DND-41 (cell line): ENCODE measurements at regions not wholly inside any gene's neighbourhood (a gene's known extent, or its start where the extent isn't known, plus 50 kb on each side); places are given as distances from the start of the nearest gene placed in this dataset.

Source experiments
- ATAC-seq: fragments of 200-7000 bp; cut with Tn5 transposase; 3 replicates; pipeline ENCODE4 v1.9.1; 2021; ENCODE audit warnings: low read depth; ENCODE audit not compliant: insufficient read depth
- DNase-seq: peaks from one replicate; pipeline ENCODE4 v3.0.0-alpha.2; 2020
- H2AFZ ChIP-seq: 2 replicates; pipeline ENCODE4 v1.6.0; 2012; ENCODE audit warnings: low read depth, low read length
- H3K27ac ChIP-seq: 2 replicates; pipeline ENCODE4 v1.5.1; 2012; ENCODE audit warnings: low read length, inconsistent platforms
- H3K27me3 ChIP-seq: fragments of 200-600 bp; sonication (generic); 2 replicates; pipeline ENCODE4 v1.6.0; 2012; ENCODE audit warnings: low read length, mild to moderate bottlenecking, inconsistent platforms; ENCODE audit not compliant: insufficient read depth, poor library complexity
- H3K36me3 ChIP-seq: 2 replicates; pipeline ENCODE4 v1.5.1; 2012; ENCODE audit warnings: low read length, inconsistent platforms; ENCODE audit not compliant: insufficient read depth
- H3K4me1 ChIP-seq: 2 replicates; pipeline ENCODE4 v1.5.1; 2012; ENCODE audit warnings: mild to moderate bottlenecking, low read length; ENCODE audit not compliant: insufficient read depth
- H3K4me2 ChIP-seq: 2 replicates; pipeline ENCODE4 v1.6.0; 2012; ENCODE audit warnings: mild to moderate bottlenecking, moderate library complexity, low read length, inconsistent platforms; ENCODE audit not compliant: insufficient read depth
- H3K4me3 ChIP-seq, 2 experiments: fragments of 200-600 bp in 1 of 2; shearing (Covaris generic) in 1 of 2; 2 replicates each; pipeline ENCODE4 v1.5.1; 2012 to 2016; ENCODE audit warnings: inconsistent platforms in 2 of 2, low read length in 2 of 2, mild to moderate bottlenecking in 2 of 2, low read depth in 1 of 2, moderate library complexity in 1 of 2
- H3K79me2 ChIP-seq: 2 replicates; pipeline ENCODE4 v1.6.0; 2012; ENCODE audit warnings: low read length, inconsistent platforms; ENCODE audit not compliant: insufficient read depth
- H3K9ac ChIP-seq: 2 replicates; pipeline ENCODE4 v1.6.0; 2012; ENCODE audit warnings: low read depth, mild to moderate bottlenecking, inconsistent platforms, low read length, moderate library complexity
- H3K9me3 ChIP-seq: 2 replicates; pipeline ENCODE4 v1.5.1; 2012; ENCODE audit warnings: low read length, moderate library complexity, mild to moderate bottlenecking, inconsistent platforms; ENCODE audit not compliant: insufficient read depth, severe bottlenecking
- H4K20me1 ChIP-seq: 2 replicates; pipeline ENCODE4 v1.6.0; 2012; ENCODE audit warnings: low read length; ENCODE audit not compliant: insufficient read depth
- CTCF ChIP-seq: IDR thresholded peaks from 2 replicates; pipeline ENCODE4 v1.5.1; 2012; ENCODE audit warnings: borderline replicate concordance, low read length, moderate library complexity, mild to moderate bottlenecking; ENCODE audit not compliant: poor library complexity, severe bottlenecking; ENCODE audit errors: extremely low read depth
- EZH2 ChIP-seq: IDR thresholded peaks from 3 replicates; pipeline ENCODE4 v1.6.1; 2012; ENCODE audit warnings: borderline replicate concordance, low read depth, mild to moderate bottlenecking, moderate library complexity, low read length, inconsistent platforms; ENCODE audit not compliant: severe bottlenecking

- Histone ChIP-seq H3K4me1 (peaks cover 30% of the 10 kb centered on the region), H4K20me1 (no peaks in the 10 kb centered on the region), H3K27ac (peak overlapping the region; percentile 55), H2AFZ (no peak overlapping the region), H3K27me3 (no peaks in the 10 kb centered on the region), H3K4me2 (no peak overlapping the region), H3K79me2 (no peaks in the 10 kb centered on the region), H3K4me3 (no peak overlapping the region), H3K9me3 (no peaks in the 10 kb centered on the region), H3K9ac (no peak overlapping the region), H3K36me3 (no peaks in the 10 kb centered on the region)
- TF ChIP-seq EZH2 (no peak), CTCF (no peak)
- DNase-seq = peak; percentile 3
- no peak for ATAC-seq
These were observed 196.5 kb upstream of the CST7 start for GRCh38 chr20:24752612-24753011.

GRCh38 chr20:24753130-24753529, 195.9 kb upstream of the CST7 start:
- peak; percentile 72 for DNase-seq
- H3K4me1 ChIP-seq = peaks cover 25% of the 10 kb centered on the region
- H3K36me3 ChIP-seq = no peaks in the 10 kb centered on the region
- H4K20me1 ChIP-seq = no peaks in the 10 kb centered on the region
- H3K9me3 ChIP-seq = no peaks in the 10 kb centered on the region
- TF ChIP-seq EZH2 = no peak
- peak; percentile 13 for TF ChIP-seq CTCF
- ATAC-seq = peak; percentile 86
- H3K27me3 ChIP-seq = no peaks in the 10 kb centered on the region
- H3K27ac ChIP-seq = peak overlapping the region; percentile 55
- no peaks in the 10 kb centered on the region for H3K79me2 ChIP-seq
- H3K9ac ChIP-seq = no peak overlapping the region
- no peak overlapping the region for H2AFZ ChIP-seq
- no peak overlapping the region for H3K4me3 ChIP-seq
- H3K4me2 ChIP-seq = no peak overlapping the region

- Histone ChIP-seq H3K4me3 (no peak overlapping the region), H4K20me1 (no peaks in the 10 kb centered on the region), H3K79me2 (no peaks in the 10 kb centered on the region), H3K36me3 (no peaks in the 10 kb centered on the region), H3K27me3 (no peaks in the 10 kb centered on the region), H3K9ac (no peak overlapping the region), H3K27ac (no peak overlapping the region), H3K4me1 (peaks cover 15% of the 10 kb centered on the region), H2AFZ (no peak overlapping the region), H3K9me3 (no peaks in the 10 kb centered on the region), H3K4me2 (no peak overlapping the region)
- DNase-seq (peak; percentile 1), ATAC-seq (no peak)
- no peak for TF ChIP-seq CTCF
- TF ChIP-seq EZH2 = no peak
These were observed 194.4 kb upstream of the CST7 start for GRCh38 chr20:24754691-24755090.

- Histone ChIP-seq H3K27ac (no peak overlapping the region), H3K9ac (no peak overlapping the region), H3K4me2 (no peak overlapping the region), H4K20me1 (no peaks in the 10 kb centered on the region), H3K4me3 (no peak overlapping the region), H3K9me3 (no peaks in the 10 kb centered on the region), H3K36me3 (no peaks in the 10 kb centered on the region), H2AFZ (no peak overlapping the region), H3K79me2 (no peaks in the 10 kb centered on the region), H3K27me3 (no peaks in the 10 kb centered on the region), H3K4me1 (peaks cover 15% of the 10 kb centered on the region)
- DNase-seq (no peak), ATAC-seq (no peak)
- TF ChIP-seq EZH2 (no peak), CTCF (no peak)
These were observed 193.6 kb upstream of the CST7 start for GRCh38 chr20:24755411-24755922.
